ENCODE measurements at regions not wholly inside any gene's neighbourhood (a gene's known extent, or its start where the extent isn't known, plus 50 kb on each side); places are given as distances from the start of the nearest gene placed in this dataset.
A peak's percentile ranks its signal among the peaks of the same experiment; 100 is the strongest.

GRCh38 chr20:40173872-40174271 is 515.2 kb downstream of the MAFB start:
- no peak for DNase-seq

GRCh38 chr20:40168981-40169620 is 519.9 kb downstream of the MAFB start:
- no peak for DNase-seq

GRCh38 chr20:40161391-40161790 is 527.6 kb downstream of the MAFB start:
- DNase-seq: no peak

- peak in 32 of 56 donors; percentile 1 to 43 (median 11) for DNase-seq
Observed at GRCh38 chr20:40160097-40160550, 528.9 kb downstream of the MAFB start.

GRCh38 chr20:40159276-40159675 is 529.8 kb downstream of the MAFB start:
- peak in 1 of 56 donors; percentile 1 for DNase-seq

GRCh38 chr20:40156600-40157317 is 532.3 kb downstream of the MAFB start:
- no peak for DNase-seq

- no peak for DNase-seq
Observed at GRCh38 chr20:40154514-40154913, 534.5 kb downstream of the MAFB start.

- DNase-seq: no peak
Observed at GRCh38 chr20:40148886-40149285, 540.1 kb downstream of the MAFB start.

- no peak for DNase-seq
Observed at GRCh38 chr20:40146071-40146470, 543.0 kb downstream of the MAFB start.

- DNase-seq: no peak
Observed at GRCh38 chr20:40144581-40144980, 544.5 kb downstream of the MAFB start.

- no peak for DNase-seq
Observed at GRCh38 chr20:40134176-40134575, 554.9 kb downstream of the MAFB start.

GRCh38 chr20:40120827-40121226 is 568.2 kb downstream of the MAFB start:
- DNase-seq: no peak

GRCh38 chr20:40111282-40111681 is 577.8 kb downstream of the MAFB start:
- no peak for DNase-seq

- no peak for DNase-seq
Observed at GRCh38 chr20:40110311-40110831, 578.7 kb downstream of the MAFB start.

GRCh38 chr20:40109136-40109535 is 579.9 kb downstream of the MAFB start:
- no peak for DNase-seq

GRCh38 chr20:40108321-40108720 is 580.7 kb downstream of the MAFB start:
- no peak for DNase-seq

GRCh38 chr20:40104959-40105358 is 584.1 kb downstream of the MAFB start:
- DNase-seq: no peak

GRCh38 chr20:40103420-40103819 is 585.6 kb downstream of the MAFB start:
- no peak for DNase-seq

GRCh38 chr20:40101560-40101959 is 587.5 kb downstream of the MAFB start:
- DNase-seq: no peak

- no peak for DNase-seq
Observed at GRCh38 chr20:40100261-40100660, 588.8 kb downstream of the MAFB start.

GRCh38 chr20:40090236-40090635 is 598.8 kb downstream of the MAFB start:
- no peak for DNase-seq

GRCh38 chr20:40087496-40087895 is 601.5 kb downstream of the MAFB start:
- no peak for DNase-seq

- DNase-seq: no peak
Observed at GRCh38 chr20:40085513-40085912, 603.5 kb downstream of the MAFB start.

All from nucleus accumbens (tissue), 56 donors.